ENCODE measurements at regions not wholly inside any gene's neighbourhood (a gene's known extent, or its start where the extent isn't known, plus 50 kb on each side); places are given as distances from the start of the nearest gene placed in this dataset.

- Histone ChIP-seq H3K4me3 (no peak overlapping the region), H3K9me3 (ENCODE audit: control insufficient read depth in 4 of 4, insufficient read depth in 3 of 4, low read length in 3 of 4) (no peaks in the 10 kb centered on the region), H3K27ac (ENCODE audit: low read depth in 1 of 2, low read length in 1 of 2) (no peak overlapping the region), H3K9ac (ENCODE audit: insufficient read depth in 1 of 2, low read length in 2 of 2) (no peak overlapping the region), H3K27me3 (ENCODE audit: control insufficient read depth in 3 of 3, insufficient read depth in 3 of 3, low read length in 2 of 3) (no peaks in the 10 kb centered on the region), H3K4me1 (ENCODE audit: control insufficient read depth in 5 of 5, insufficient read depth in 5 of 5, low read length in 5 of 5) (peaks cover 0 to 28% (median 2%) of the 10 kb centered on the region in 5 donors), H3K36me3 (ENCODE audit: control insufficient read depth in 4 of 4, insufficient read depth in 4 of 4, low read length in 4 of 4) (no peaks in the 10 kb centered on the region)
- 84 to 91% methylated on average over 18 of the region's 18 CpGs for WGBS, 2 donors
- no peak for DNase-seq
- no peak for TF ChIP-seq CTCF (IDR thresholded peaks at IDR 0.05; ENCODE audit: control extremely low read depth, extremely low read depth)
- no peak for ATAC-seq (ENCODE audit: insufficient read depth, low FRiP score)
These were observed 191.2 kb downstream of the USP12 start for GRCh38 chr13:26980099-26981031.

GRCh38 chr13:26979334-26979733 lies 192.3 kb downstream of the USP12 start:
- TF ChIP-seq CTCF (IDR thresholded peaks at IDR 0.05; ENCODE audit: control extremely low read depth, extremely low read depth) = no peak
- Histone ChIP-seq H3K27ac (ENCODE audit: low read depth in 1 of 2, low read length in 1 of 2) (no peak overlapping the region), H3K27me3 (ENCODE audit: control insufficient read depth in 3 of 3, insufficient read depth in 3 of 3, low read length in 2 of 3) (peaks cover 0 to under 1% (median 0%) of the 10 kb centered on the region in 3 donors), H3K9ac (ENCODE audit: insufficient read depth in 1 of 2, low read length in 2 of 2) (no peak overlapping the region), H3K4me1 (ENCODE audit: control insufficient read depth in 5 of 5, insufficient read depth in 5 of 5, low read length in 5 of 5) (peaks cover 0 to 28% (median 2%) of the 10 kb centered on the region in 5 donors), H3K4me3 (no peak overlapping the region), H3K9me3 (ENCODE audit: control insufficient read depth in 4 of 4, insufficient read depth in 3 of 4, low read length in 3 of 4) (no peaks in the 10 kb centered on the region), H3K36me3 (ENCODE audit: control insufficient read depth in 4 of 4, insufficient read depth in 4 of 4, low read length in 4 of 4) (no peaks in the 10 kb centered on the region)
- WGBS, 2 donors = 87 to 88% methylated on average over 8 of the region's 8 CpGs
- DNase-seq = no peak
- ATAC-seq (ENCODE audit: insufficient read depth, low FRiP score) = no peak

- 55 to 59% methylated on average over 12 of the region's 12 CpGs for WGBS, 2 donors
- peak in 2 of 3 donors; percentile 48 to 55 for DNase-seq
- peak overlapping the region in 1 of 2 donors; percentile 50 for H3K27ac ChIP-seq (ENCODE audit: low read depth in 1 of 2, low read length in 1 of 2)
- peaks cover 0 to 2% (median 2%) of the 10 kb centered on the region in 3 donors for H3K27me3 ChIP-seq (ENCODE audit: control insufficient read depth in 3 of 3, insufficient read depth in 3 of 3, low read length in 2 of 3)
- peaks cover 0 to 19% (median 3%) of the 10 kb centered on the region in 5 donors for H3K4me1 ChIP-seq (ENCODE audit: control insufficient read depth in 5 of 5, insufficient read depth in 5 of 5, low read length in 5 of 5)
- TF ChIP-seq CTCF (IDR thresholded peaks at IDR 0.05; ENCODE audit: control extremely low read depth, extremely low read depth) = no peak
- no peak for ATAC-seq (ENCODE audit: insufficient read depth, low FRiP score)
- H3K9ac ChIP-seq (ENCODE audit: insufficient read depth in 1 of 2, low read length in 2 of 2) = no peak overlapping the region
- no peaks in the 10 kb centered on the region for H3K36me3 ChIP-seq (ENCODE audit: control insufficient read depth in 4 of 4, insufficient read depth in 4 of 4, low read length in 4 of 4)
- H3K4me3 ChIP-seq = no peak overlapping the region
- H3K9me3 ChIP-seq (ENCODE audit: control insufficient read depth in 4 of 4, insufficient read depth in 3 of 4, low read length in 3 of 4) = peaks cover 0 to 1% (median 0%) of the 10 kb centered on the region in 4 donors
These were observed 193.3 kb downstream of the USP12 start for GRCh38 chr13:26978081-26978860.

Data from lung (tissue), 11 donors.